ENCODE measurements at regions not wholly inside any gene's neighbourhood (a gene's known extent, or its start where the extent isn't known, plus 50 kb on each side); places are given as distances from the start of the nearest gene placed in this dataset.

DNA sequence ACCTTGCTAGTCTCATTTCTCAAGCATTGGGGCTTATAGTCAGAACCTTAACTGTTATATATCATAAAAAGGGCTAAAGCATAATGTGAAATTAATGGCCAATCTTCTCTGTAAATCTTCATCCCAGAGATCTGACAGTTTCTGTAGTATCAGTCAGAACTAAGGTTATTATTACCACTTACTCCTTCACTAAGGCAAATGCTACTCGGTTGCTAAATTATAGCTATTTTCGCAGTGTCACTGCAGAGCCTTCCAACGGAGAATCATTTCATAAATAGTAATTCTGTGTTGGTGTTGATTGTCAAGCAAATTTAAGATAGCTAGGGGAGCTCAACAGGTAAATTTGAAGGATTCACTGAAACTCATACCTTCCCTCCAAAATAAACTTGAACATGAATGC is 258.0 kb downstream of the METTL4 start:
- TF ChIP-seq, protein P1, sequence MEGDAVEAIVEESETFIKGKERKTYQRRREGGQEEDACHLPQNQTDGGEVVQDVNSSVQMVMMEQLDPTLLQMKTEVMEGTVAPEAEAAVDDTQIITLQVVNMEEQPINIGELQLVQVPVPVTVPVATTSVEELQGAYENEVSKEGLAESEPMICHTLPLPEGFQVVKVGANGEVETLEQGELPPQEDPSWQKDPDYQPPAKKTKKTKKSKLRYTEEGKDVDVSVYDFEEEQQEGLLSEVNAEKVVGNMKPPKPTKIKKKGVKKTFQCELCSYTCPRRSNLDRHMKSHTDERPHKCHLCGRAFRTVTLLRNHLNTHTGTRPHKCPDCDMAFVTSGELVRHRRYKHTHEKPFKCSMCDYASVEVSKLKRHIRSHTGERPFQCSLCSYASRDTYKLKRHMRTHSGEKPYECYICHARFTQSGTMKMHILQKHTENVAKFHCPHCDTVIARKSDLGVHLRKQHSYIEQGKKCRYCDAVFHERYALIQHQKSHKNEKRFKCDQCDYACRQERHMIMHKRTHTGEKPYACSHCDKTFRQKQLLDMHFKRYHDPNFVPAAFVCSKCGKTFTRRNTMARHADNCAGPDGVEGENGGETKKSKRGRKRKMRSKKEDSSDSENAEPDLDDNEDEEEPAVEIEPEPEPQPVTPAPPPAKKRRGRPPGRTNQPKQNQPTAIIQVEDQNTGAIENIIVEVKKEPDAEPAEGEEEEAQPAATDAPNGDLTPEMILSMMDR (IDR thresholded peaks at IDR 0.05; ENCODE audit: insufficient read depth, low read depth, low read length): no peak
- no peak for TF ChIP-seq EZH2 (IDR thresholded peaks at IDR 0.05; ENCODE audit: insufficient read depth, low read length)

Measured in astrocyte (in vitro differentiated cells and primary cell).